H54 (cell line): ENCODE measurements at regions not wholly inside any gene's neighbourhood (a gene's known extent, or its start where the extent isn't known, plus 50 kb on each side); places are given as distances from the start of the nearest gene placed in this dataset.

ENCODE experiments used
- DNase-seq: peaks from one replicate; pipeline ENCODE4 v3.0.0; 2011; ENCODE audit warnings: low spot score, mixed read lengths; ENCODE audit not compliant: insufficient read length
- FAIRE-seq: peaks from 3 replicates; lab custom pipeline; 2011; peaks lifted over from hg19 to GRCh38; lab: Jason Lieb, UNC
- POLR2A ChIP-seq: IDR thresholded peaks from 2 replicates; pipeline ENCODE4 v1.6.1; 2011; ENCODE audit warnings: low read depth, mild to moderate bottlenecking, low read length

DNA sequence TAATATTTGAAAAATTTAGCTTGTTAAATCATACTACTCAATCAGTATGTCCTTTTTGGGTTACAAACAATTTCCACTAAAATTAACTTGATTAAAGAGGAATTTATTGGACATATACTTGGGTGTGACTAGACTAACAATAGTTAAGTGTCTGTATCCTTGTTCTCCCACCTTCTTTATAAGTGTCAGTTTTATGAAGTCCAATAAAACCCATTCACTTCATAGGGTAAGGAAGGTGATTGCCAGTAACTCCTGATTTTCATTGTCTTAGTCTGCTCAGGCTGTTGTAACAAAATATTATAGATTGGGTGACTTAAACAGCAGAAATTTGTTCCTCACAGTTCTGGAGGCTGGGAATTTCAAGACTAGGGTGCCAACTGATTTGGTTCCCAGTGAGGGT is 800.0 kb downstream of the PDHA2 start:
- DNase-seq, result no peak
- TF ChIP-seq POLR2A, result no peak
- FAIRE-seq, result no peak

GRCh38 chr4:96642490-96642889 is 802.6 kb downstream of the PDHA2 start:
- TF ChIP-seq POLR2A, result no peak
- no peak for DNase-seq
- FAIRE-seq, result no peak

DNA sequence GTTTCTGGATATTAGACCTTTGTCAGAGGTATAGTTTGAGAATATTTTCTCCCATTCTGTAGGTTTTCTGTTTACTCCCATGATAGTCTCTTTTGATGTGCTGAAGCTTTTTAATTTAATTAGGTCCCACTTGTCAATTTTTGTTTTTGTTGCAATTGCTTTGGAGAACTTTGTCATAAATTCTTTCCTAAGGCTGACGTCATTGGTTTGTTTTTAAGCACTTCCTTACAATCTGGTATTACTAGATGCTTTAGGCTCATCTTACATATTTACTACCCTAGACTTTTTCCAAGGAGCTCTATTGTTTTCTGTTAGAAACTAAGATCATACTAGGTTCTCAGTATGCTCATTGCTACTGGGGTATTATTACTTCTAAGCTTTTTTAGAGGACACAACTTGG is 806.3 kb downstream of the PDHA2 start:
- FAIRE-seq, result no peak
- no peak for DNase-seq
- TF ChIP-seq POLR2A, result no peak

GRCh38 chr4:96649536-96649935 is 809.6 kb downstream of the PDHA2 start:
- no peak for TF ChIP-seq POLR2A
- DNase-seq, result peak; percentile 11
- peak; percentile 96 for FAIRE-seq

DNA sequence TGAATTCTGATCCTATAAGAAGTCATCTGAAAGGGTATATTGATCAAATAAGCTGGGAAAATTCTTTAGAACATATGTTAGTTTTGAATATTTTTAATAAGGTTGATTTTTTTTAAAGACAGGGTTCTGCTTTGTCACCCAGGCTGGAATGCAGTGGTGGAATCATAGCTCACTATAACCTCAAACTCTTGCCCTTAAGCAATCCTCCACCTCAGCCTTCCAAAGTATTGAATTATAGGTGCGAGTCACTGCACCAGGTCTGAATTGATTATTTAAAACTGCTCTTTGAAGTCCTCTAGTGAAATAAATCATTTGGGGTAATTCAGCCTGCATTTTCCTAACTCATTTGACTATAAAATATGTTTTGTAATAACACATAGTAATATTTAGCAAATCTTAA is 812.3 kb downstream of the PDHA2 start:
- no peak for TF ChIP-seq POLR2A
- DNase-seq (no peak), FAIRE-seq (no peak)

- FAIRE-seq (no peak), DNase-seq (no peak)
- TF ChIP-seq POLR2A, result no peak
Observed at GRCh38 chr4:96652821-96653220, 812.9 kb downstream of the PDHA2 start.

- FAIRE-seq (no peak), DNase-seq (no peak)
- no peak for TF ChIP-seq POLR2A
Observed at GRCh38 chr4:96654045-96654444, 814.2 kb downstream of the PDHA2 start.

DNA sequence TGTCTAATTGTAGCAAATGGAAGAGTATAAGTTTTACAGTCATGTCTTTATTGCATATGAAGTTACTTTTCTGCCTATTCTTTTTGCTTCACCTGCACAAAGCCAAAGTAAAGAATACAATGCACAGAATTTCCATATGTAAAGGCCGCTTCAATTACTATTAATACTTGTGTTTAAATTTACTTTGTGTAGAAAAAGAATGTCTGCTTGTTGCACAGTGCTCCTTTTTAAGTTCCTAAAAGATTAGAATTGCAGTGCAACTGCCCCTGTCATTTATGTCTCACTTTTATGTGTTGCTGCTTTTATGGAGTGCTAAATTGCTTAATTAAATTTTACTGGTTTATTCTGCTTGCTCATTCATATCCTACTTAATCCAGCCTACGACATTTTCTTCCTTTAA is 830.5 kb downstream of the PDHA2 start:
- FAIRE-seq (no peak), DNase-seq (no peak)
- TF ChIP-seq POLR2A, result no peak

DNA sequence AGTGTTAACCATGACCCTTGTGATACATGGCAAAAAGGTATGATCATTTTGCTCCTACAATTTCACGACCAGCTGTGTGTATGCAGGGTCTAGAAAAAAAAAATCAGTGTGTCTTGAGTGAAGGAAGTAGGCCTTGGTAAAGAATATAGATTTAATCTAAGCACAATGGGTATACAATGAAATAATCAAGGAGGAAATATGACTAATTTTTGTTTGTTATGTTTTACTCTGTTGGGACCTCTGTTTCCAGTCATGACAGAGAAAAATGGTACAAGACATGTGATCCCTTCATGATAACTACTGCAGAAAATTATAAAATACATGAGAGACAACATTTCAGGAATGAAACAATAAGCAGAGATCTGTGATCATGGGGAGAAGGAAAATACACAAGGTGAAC is 835.5 kb downstream of the PDHA2 start:
- DNase-seq (no peak), FAIRE-seq (no peak)
- no peak for TF ChIP-seq POLR2A

- no peak for DNase-seq
- no peak for FAIRE-seq
- no peak for TF ChIP-seq POLR2A
Observed at GRCh38 chr4:96675896-96676295, 836.0 kb downstream of the PDHA2 start.

DNA sequence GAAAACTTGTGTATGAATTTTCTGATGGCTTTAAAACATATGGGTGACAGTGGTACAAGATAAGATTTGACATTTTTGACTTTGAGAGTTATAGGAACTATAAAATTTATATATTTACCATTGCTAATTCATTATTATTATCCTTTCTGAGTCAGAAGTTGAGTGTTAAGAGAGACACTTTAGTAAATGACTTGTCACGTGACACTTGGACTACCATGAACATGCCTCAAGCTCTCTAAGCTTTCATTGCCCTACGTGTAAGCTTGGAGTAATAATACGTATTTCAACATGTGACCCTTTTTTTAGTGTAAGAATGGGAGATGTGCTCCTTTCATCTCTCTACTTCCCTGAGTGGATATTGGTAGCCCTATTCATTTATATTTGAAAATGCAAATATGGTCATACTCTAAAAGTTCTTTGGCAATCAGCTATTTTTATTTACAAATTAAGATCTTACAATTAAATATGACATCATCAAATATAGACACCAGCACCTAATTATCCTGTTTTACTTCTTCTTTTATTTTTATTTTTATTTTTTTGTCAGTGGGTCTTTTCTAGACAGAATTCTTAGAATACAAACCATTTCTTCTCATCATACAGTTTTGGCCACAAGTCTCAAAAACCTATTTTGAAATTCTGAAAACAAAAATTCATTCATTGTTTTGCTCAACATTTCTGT is 837.0 kb downstream of the PDHA2 start:
- no peak for FAIRE-seq
- DNase-seq, result no peak
- no peak for TF ChIP-seq POLR2A

DNA sequence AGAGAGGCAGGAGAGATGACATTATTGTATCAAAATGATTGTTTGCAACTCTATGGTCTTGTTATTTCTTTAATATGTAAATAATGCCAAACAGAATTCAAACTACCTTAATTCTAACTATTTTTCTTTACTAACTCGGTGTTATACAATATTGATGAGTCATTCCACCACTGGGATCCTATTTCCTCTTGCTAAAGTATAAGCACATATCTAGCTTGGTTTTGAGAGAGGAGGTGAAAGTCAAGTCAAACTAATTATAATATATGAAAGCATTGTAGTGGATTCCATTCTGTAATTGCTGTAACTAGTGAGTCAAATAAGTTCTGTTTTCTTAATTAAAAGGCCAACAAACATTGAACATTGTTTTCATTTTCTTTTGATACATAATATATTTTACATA is 837.6 kb downstream of the PDHA2 start:
- FAIRE-seq (no peak), DNase-seq (no peak)
- TF ChIP-seq POLR2A, result no peak

GRCh38 chr4:96681218-96681617 is 841.3 kb downstream of the PDHA2 start:
- no peak for TF ChIP-seq POLR2A
- DNase-seq (no peak), FAIRE-seq (no peak)

DNA sequence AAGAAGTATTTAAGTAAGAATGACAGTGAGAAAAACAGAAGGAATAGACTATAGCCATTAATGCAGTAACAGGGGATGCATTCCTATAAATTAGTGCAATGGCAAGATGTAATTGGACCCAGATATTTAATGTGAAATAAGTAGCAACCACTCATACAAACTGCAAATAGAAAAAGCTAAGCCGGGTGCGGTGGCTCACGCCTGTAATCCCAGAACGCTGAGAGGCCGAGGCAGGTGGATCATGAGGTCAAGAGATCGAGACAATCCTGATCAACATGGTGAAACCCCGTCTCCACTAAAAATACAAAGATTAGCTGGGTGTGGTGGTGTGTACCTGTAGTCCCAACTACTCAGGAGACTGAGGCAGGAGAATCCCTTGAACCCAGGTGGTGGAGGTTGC is 845.8 kb downstream of the PDHA2 start:
- no peak for FAIRE-seq
- no peak for DNase-seq
- no peak for TF ChIP-seq POLR2A

DNA sequence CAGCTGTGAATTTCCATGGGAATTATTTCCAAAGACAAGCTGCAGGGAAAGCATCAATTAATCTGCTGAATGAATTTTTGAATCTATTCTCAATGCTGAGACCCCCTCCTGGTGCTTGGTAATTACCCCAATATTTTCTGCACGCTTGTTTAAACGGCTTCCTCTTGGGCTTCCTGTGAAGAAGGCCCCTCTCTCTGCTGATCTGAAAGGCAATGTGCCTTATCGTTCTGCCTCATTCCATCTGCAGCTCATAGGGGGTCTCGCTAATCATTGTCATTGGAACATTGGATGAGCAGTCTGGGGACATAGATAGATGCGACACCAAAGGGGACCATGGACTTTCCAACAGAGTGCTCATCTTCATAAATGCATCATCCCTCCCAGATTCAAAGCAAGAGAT is 851.6 kb downstream of the PDHA2 start:
- DNase-seq (no peak), FAIRE-seq (no peak)
- TF ChIP-seq POLR2A, result no peak

DNA sequence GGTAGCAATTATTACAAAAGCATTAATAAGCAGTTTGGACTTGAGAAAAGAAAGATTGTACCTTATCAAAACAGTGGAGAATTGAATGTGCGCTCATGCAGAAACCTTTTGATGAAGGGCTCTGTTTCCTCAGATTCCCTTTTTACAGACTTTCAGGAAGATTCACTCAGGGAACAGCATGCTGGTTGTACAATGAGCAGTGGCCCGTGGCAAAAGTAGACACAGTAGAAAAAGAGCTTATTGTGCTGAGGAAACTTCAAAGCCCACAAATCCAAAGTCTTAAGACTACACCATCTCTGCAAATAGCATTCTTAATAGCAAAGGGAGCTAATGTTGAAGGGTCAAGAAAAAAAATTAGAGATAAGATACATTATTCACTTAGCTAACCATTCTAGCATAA is 858.9 kb downstream of the PDHA2 start:
- FAIRE-seq, result no peak
- DNase-seq, result no peak

GRCh38 chr4:96703265-96703664 is 863.4 kb downstream of the PDHA2 start:
- FAIRE-seq (no peak), DNase-seq (no peak)
- no peak for TF ChIP-seq POLR2A

More for the DNA sequence above, 858.9 kb downstream of the PDHA2 start:
- TF ChIP-seq POLR2A, result no peak
